GM19023 (cell line): ENCODE measurements at regions not wholly inside any gene's neighbourhood (a gene's known extent, or its start where the extent isn't known, plus 50 kb on each side); places are given as distances from the start of the nearest gene placed in this dataset.
"Not testable (repeated sequence)": the region's sequence is repeated elsewhere in the genome, so short reads cannot be mapped to it uniquely, and the experiment has no call there.

Experiments used
- ATAC-seq: cut with Tn5 transposase; IDR thresholded peaks from one replicate; pipeline ENCODE4 v1.9.1; 2021; ENCODE audit warnings: mild to moderate bottlenecking, moderate library complexity; ENCODE audit not compliant: unreplicated experiment

GRCh38 chr13:60214213-60215055 is 50.7 kb upstream of the DIAPH3 start:
- no peak for ATAC-seq

- no peak for ATAC-seq
Observed at GRCh38 chr13:60220072-60220471, 56.3 kb upstream of the DIAPH3 start.

- ATAC-seq, result no peak
Observed at GRCh38 chr13:60221581-60221980, 57.9 kb upstream of the DIAPH3 start.

- no peak for ATAC-seq
Observed at GRCh38 chr13:60226507-60226906, 62.8 kb upstream of the DIAPH3 start.

- ATAC-seq, result no peak
Observed at GRCh38 chr13:60227158-60227557, 63.4 kb upstream of the DIAPH3 start.

GRCh38 chr13:60229708-60230272 is 66.1 kb upstream of the DIAPH3 start:
- ATAC-seq, result no peak

GRCh38 chr13:60230593-60230992 is 66.9 kb upstream of the DIAPH3 start:
- ATAC-seq, result no peak

- ATAC-seq, result no peak
Observed at GRCh38 chr13:60242043-60242595, 78.4 kb upstream of the DIAPH3 start.

- ATAC-seq, result no peak
Observed at GRCh38 chr13:60244381-60244780, 80.7 kb upstream of the DIAPH3 start.

- not testable (repeated sequence) for ATAC-seq
Observed at GRCh38 chr13:60251419-60251818, 87.7 kb upstream of the DIAPH3 start.

GRCh38 chr13:60258349-60258748 is 94.6 kb upstream of the DIAPH3 start:
- ATAC-seq, result no peak

- ATAC-seq, result no peak
Observed at GRCh38 chr13:60260440-60260839, 96.7 kb upstream of the DIAPH3 start.

- no peak for ATAC-seq
Observed at GRCh38 chr13:60261432-60262351, 98.0 kb upstream of the DIAPH3 start.

- no peak for ATAC-seq
Observed at GRCh38 chr13:60265566-60265965, 101.8 kb upstream of the DIAPH3 start.

- no peak for ATAC-seq
Observed at GRCh38 chr13:60267498-60268202, 103.9 kb upstream of the DIAPH3 start.

GRCh38 chr13:60268203-60268555 is 104.5 kb upstream of the DIAPH3 start:
- no peak for ATAC-seq

- no peak for ATAC-seq
Observed at GRCh38 chr13:60273971-60274527, 110.3 kb upstream of the DIAPH3 start.

- no peak for ATAC-seq
Observed at GRCh38 chr13:60274655-60275054, 110.9 kb upstream of the DIAPH3 start.

- no peak for ATAC-seq
Observed at GRCh38 chr13:60275208-60275607, 111.5 kb upstream of the DIAPH3 start.

GRCh38 chr13:60280524-60280923 is 116.5 kb upstream of the TDRD3 start:
- not testable (repeated sequence) for ATAC-seq
